Astrocyte (in vitro differentiated cells and primary cell): ENCODE measurements at regions not wholly inside any gene's neighbourhood (a gene's known extent, or its start where the extent isn't known, plus 50 kb on each side); places are given as distances from the start of the nearest gene placed in this dataset.

ENCODE experiments used
- DNase-seq: peaks from one replicate; pipeline ENCODE4 v3.0.0-alpha.2; 2010; ENCODE audit warnings: low read depth
- FAIRE-seq: peaks from 2 replicates; lab custom pipeline; 2011; peaks lifted over from hg19 to GRCh38; lab: Jason Lieb, UNC
- H2AFZ ChIP-seq: 2 replicates; pipeline ENCODE4 v1.6.0; 2012; ENCODE audit warnings: low read depth, low read length, inconsistent platforms
- H3K27ac ChIP-seq: 2 replicates; pipeline ENCODE4 v1.5.1; 2011; ENCODE audit warnings: low read depth, low read length, inconsistent platforms
- H3K27me3 ChIP-seq: 2 replicates; pipeline ENCODE4 v1.6.0; 2011; ENCODE audit warnings: low read length, inconsistent platforms; ENCODE audit not compliant: insufficient read depth
- H3K36me3 ChIP-seq: 2 replicates; pipeline ENCODE4 v1.5.1; 2011; ENCODE audit warnings: low read length, inconsistent platforms; ENCODE audit not compliant: insufficient read depth
- H3K4me1 ChIP-seq: 2 replicates; pipeline ENCODE4 v1.5.1; 2011; ENCODE audit warnings: low read length, inconsistent platforms; ENCODE audit not compliant: insufficient read depth
- H3K4me2 ChIP-seq: 2 replicates; pipeline ENCODE4 v1.6.0; 2012; ENCODE audit warnings: low read length, inconsistent platforms
- H3K4me3 ChIP-seq: 2 replicates; pipeline ENCODE4 v1.5.1; 2011; ENCODE audit warnings: low read depth, mild to moderate bottlenecking, low read length, inconsistent platforms; ENCODE audit not compliant: insufficient read depth
- H3K79me2 ChIP-seq: 2 replicates; pipeline ENCODE4 v1.6.0; 2012; ENCODE audit warnings: mild to moderate bottlenecking, low read length, inconsistent platforms; ENCODE audit not compliant: insufficient read depth
- H3K9ac ChIP-seq: 2 replicates; pipeline ENCODE4 v1.6.0; 2012; ENCODE audit warnings: mild to moderate bottlenecking, low read length, inconsistent platforms
- H3K9me3 ChIP-seq: 2 replicates; pipeline ENCODE4 v1.5.1; 2012; ENCODE audit warnings: low read depth, mild to moderate bottlenecking, low read length, inconsistent platforms; ENCODE audit not compliant: insufficient read depth
- H4K20me1 ChIP-seq: 2 replicates; pipeline ENCODE4 v1.6.0; 2012; ENCODE audit warnings: low read length, inconsistent platforms; ENCODE audit not compliant: insufficient read depth
- H3K27ac Mint-ChIP-seq: one replicate; pipeline ENCODE4 v1.8.0; 2021; ENCODE audit warnings: mild to moderate bottlenecking, mixed read lengths; ENCODE audit not compliant: unreplicated experiment
- H3K27me3 Mint-ChIP-seq: one replicate; pipeline ENCODE4 v1.8.0; 2021; ENCODE audit warnings: low read depth, mixed read lengths; ENCODE audit not compliant: unreplicated experiment
- H3K36me3 Mint-ChIP-seq: one replicate; pipeline ENCODE4 v1.8.0; 2021; ENCODE audit warnings: low read depth, mixed read lengths; ENCODE audit not compliant: unreplicated experiment
- H3K4me1 Mint-ChIP-seq: one replicate; pipeline ENCODE4 v1.8.0; 2021; ENCODE audit warnings: low read depth, mixed read lengths; ENCODE audit not compliant: unreplicated experiment
- H3K4me3 Mint-ChIP-seq: one replicate; pipeline ENCODE4 v1.8.0; 2021; ENCODE audit warnings: mild to moderate bottlenecking, moderate library complexity, mixed read lengths; ENCODE audit not compliant: unreplicated experiment
- H3K9me3 Mint-ChIP-seq: one replicate; pipeline ENCODE4 v1.8.0; 2021; ENCODE audit warnings: mild to moderate bottlenecking, mixed read lengths; ENCODE audit not compliant: unreplicated experiment
- CTCF ChIP-seq: IDR thresholded peaks from 2 replicates; pipeline ENCODE4 v1.5.1; 2011; ENCODE audit warnings: low read depth, mild to moderate bottlenecking, inconsistent platforms, low read length, moderate library complexity; ENCODE audit not compliant: insufficient read depth
- EZH2 ChIP-seq: IDR thresholded peaks from 2 replicates; pipeline ENCODE4 v1.6.1; 2012; ENCODE audit warnings: mild to moderate bottlenecking, low read length, inconsistent platforms; ENCODE audit not compliant: insufficient read depth

- no peak for FAIRE-seq
- no peaks in the 10 kb centered on the region for H3K4me1 ChIP-seq
- H3K9me3 Mint-ChIP-seq: peaks cover 16% of the 10 kb centered on the region
- peaks cover 7% of the 10 kb centered on the region for H3K27me3 ChIP-seq
- no peak for DNase-seq
- H3K4me3 Mint-ChIP-seq: no peak overlapping the region
- no peaks in the 10 kb centered on the region for H4K20me1 ChIP-seq
- H3K9ac ChIP-seq: no peak overlapping the region
- H3K36me3 Mint-ChIP-seq: peaks cover 3% of the 10 kb centered on the region
- peaks cover 16% of the 10 kb centered on the region for H3K4me1 Mint-ChIP-seq
- H3K9me3 ChIP-seq: no peaks in the 10 kb centered on the region
- no peak overlapping the region for H2AFZ ChIP-seq
- H3K27me3 Mint-ChIP-seq: peaks cover 26% of the 10 kb centered on the region
- no peaks in the 10 kb centered on the region for H3K36me3 ChIP-seq
- no peak overlapping the region for H3K4me3 ChIP-seq
- no peak overlapping the region for H3K4me2 ChIP-seq
- no peak overlapping the region for H3K27ac Mint-ChIP-seq
- TF ChIP-seq CTCF: no peak
- TF ChIP-seq EZH2: no peak
- H3K27ac ChIP-seq: no peak overlapping the region
- no peaks in the 10 kb centered on the region for H3K79me2 ChIP-seq
Observed at GRCh38 chr16:82518811-82519210, 108.0 kb upstream of the CDH13 start.

- Mint-ChIP-seq H3K27ac (no peak overlapping the region), H3K4me3 (no peak overlapping the region), H3K4me1 (peaks cover 11% of the 10 kb centered on the region), H3K27me3 (peaks cover 23% of the 10 kb centered on the region), H3K36me3 (no peaks in the 10 kb centered on the region), H3K9me3 (peaks cover 3% of the 10 kb centered on the region)
- Histone ChIP-seq H3K9me3 (no peaks in the 10 kb centered on the region), H3K79me2 (no peaks in the 10 kb centered on the region), H3K9ac (no peak overlapping the region), H2AFZ (no peak overlapping the region), H3K36me3 (no peaks in the 10 kb centered on the region), H3K27me3 (peaks cover 7% of the 10 kb centered on the region), H3K4me1 (peaks cover 5% of the 10 kb centered on the region), H3K4me2 (no peak overlapping the region), H3K27ac (no peak overlapping the region), H4K20me1 (no peaks in the 10 kb centered on the region), H3K4me3 (no peak overlapping the region)
- no peak for DNase-seq
- no peak for FAIRE-seq
- TF ChIP-seq EZH2: no peak
- no peak for TF ChIP-seq CTCF
Observed at GRCh38 chr16:82514262-82514661, 112.5 kb upstream of the CDH13 start.

- no peak for FAIRE-seq
Observed at GRCh38 chr16:82510789-82511305, 115.9 kb upstream of the CDH13 start.

More at GRCh38 chr16:82510789-82511305, 115.9 kb upstream of the CDH13 start:
- no peak for DNase-seq
- no peaks in the 10 kb centered on the region for H3K79me2 ChIP-seq
- H3K27ac Mint-ChIP-seq: no peak overlapping the region
- H3K4me3 Mint-ChIP-seq: no peak overlapping the region
- TF ChIP-seq EZH2 (no peak), CTCF (no peak)
- H3K36me3 Mint-ChIP-seq: no peaks in the 10 kb centered on the region
- no peak overlapping the region for H2AFZ ChIP-seq
- H3K27me3 ChIP-seq: no peaks in the 10 kb centered on the region
- peaks cover 7% of the 10 kb centered on the region for H3K4me1 Mint-ChIP-seq
- peaks cover 13% of the 10 kb centered on the region for H3K9me3 Mint-ChIP-seq
- H3K9me3 ChIP-seq: no peaks in the 10 kb centered on the region
- peaks cover 9% of the 10 kb centered on the region for H3K27me3 Mint-ChIP-seq
- no peak overlapping the region for H3K4me2 ChIP-seq
- no peak overlapping the region for H3K9ac ChIP-seq
- peaks cover 11% of the 10 kb centered on the region for H3K4me1 ChIP-seq
- H3K27ac ChIP-seq: no peak overlapping the region
- no peaks in the 10 kb centered on the region for H3K36me3 ChIP-seq
- H3K4me3 ChIP-seq: no peak overlapping the region
- H4K20me1 ChIP-seq: no peaks in the 10 kb centered on the region
